ENCODE measurements at regions not wholly inside any gene's neighbourhood (a gene's known extent, or its start where the extent isn't known, plus 50 kb on each side); places are given as distances from the start of the nearest gene placed in this dataset.

- no peak for DNase-seq
These were observed 97.2 kb downstream of the TRIM36 start for GRCh38 chr5:115072266-115073064.

- no peak for DNase-seq
These were observed 99.0 kb downstream of the TRIM36 start for GRCh38 chr5:115070737-115071136.

- peak; percentile 5 for DNase-seq
These were observed 100.4 kb downstream of the TRIM36 start for GRCh38 chr5:115069087-115069968.

GRCh38 chr5:115068239-115069086 lies 101.2 kb downstream of the TRIM36 start:
- no peak for DNase-seq

- no peak for DNase-seq
These were observed 105.3 kb downstream of the TRIM36 start for GRCh38 chr5:115064380-115064779.

- no peak for DNase-seq
These were observed 115.2 kb downstream of the TRIM36 start for GRCh38 chr5:115054387-115054951.

- no peak for DNase-seq
These were observed 116.8 kb downstream of the TRIM36 start for GRCh38 chr5:115052948-115053347.

GRCh38 chr5:115050866-115051265 lies 118.8 kb downstream of the TRIM36 start:
- no peak for DNase-seq

GRCh38 chr5:115033861-115034260 lies 135.8 kb downstream of the TRIM36 start:
- DNase-seq = no peak

- no peak for DNase-seq
These were observed 141.2 kb downstream of the TRIM36 start for GRCh38 chr5:115028557-115028956.

GRCh38 chr5:115024922-115025321 lies 144.8 kb downstream of the TRIM36 start:
- no peak for DNase-seq

GRCh38 chr5:115022303-115022702 lies 147.4 kb downstream of the TRIM36 start:
- no peak for DNase-seq

GRCh38 chr5:115016646-115017045 lies 153.1 kb downstream of the TRIM36 start:
- DNase-seq = no peak

GRCh38 chr5:114999176-114999575 lies 170.5 kb downstream of the TRIM36 start:
- no peak for DNase-seq

- DNase-seq = no peak
These were observed 180.2 kb downstream of the TRIM36 start for GRCh38 chr5:114989512-114989911.

GRCh38 chr5:114988096-114988495 lies 181.6 kb downstream of the TRIM36 start:
- DNase-seq = no peak

GRCh38 chr5:114984796-114985195 lies 184.9 kb downstream of the TRIM36 start:
- no peak for DNase-seq

GRCh38 chr5:114981111-114981510 lies 188.6 kb downstream of the TRIM36 start:
- no peak for DNase-seq

GRCh38 chr5:114977979-114978573 lies 191.6 kb downstream of the TRIM36 start:
- DNase-seq = no peak

GRCh38 chr5:114969482-114969881 lies 200.2 kb downstream of the TRIM36 start:
- no peak for DNase-seq

- peak; percentile 34 for DNase-seq
These were observed 212.3 kb downstream of the TRIM36 start for GRCh38 chr5:114957384-114957783.

GRCh38 chr5:114953565-114953964 lies 216.1 kb downstream of the TRIM36 start:
- DNase-seq = no peak

Measured in occipital lobe (tissue), 1 donor.